ENCODE measurements at regions not wholly inside any gene's neighbourhood (a gene's known extent, or its start where the extent isn't known, plus 50 kb on each side); places are given as distances from the start of the nearest gene placed in this dataset.

- Histone ChIP-seq H3K27me3 (ENCODE audit: control insufficient read depth in 2 of 2, insufficient read depth in 2 of 2, low read length in 2 of 2) (no peaks in the 10 kb centered on the region), H3K36me3 (replicated peaks in 1 of 2; ENCODE audit: control insufficient read depth in 1 of 2, insufficient read depth in 2 of 2, low read length in 2 of 2) (no peaks in the 10 kb centered on the region), H3K4me3 (replicated peaks in 1 of 3; ENCODE audit: low read depth in 2 of 3, low read length in 3 of 3) (no peak overlapping the region), H3K27ac (ENCODE audit: low read depth in 1 of 2, low read length in 2 of 2) (no peak overlapping the region), H3K79me2 (ENCODE audit: insufficient read depth, low read length) (no peaks in the 10 kb centered on the region), H3K4me1 (ENCODE audit: control insufficient read depth in 1 of 2, insufficient read depth in 2 of 2, low read length in 2 of 2) (no peaks in the 10 kb centered on the region), H2AFZ (ENCODE audit: insufficient read depth, low read depth, low read length, poor library complexity, severe bottlenecking) (no peak overlapping the region), H3K4me2 (replicated peaks; ENCODE audit: extremely low read depth, low read length, poor library complexity, severe bottlenecking) (no peak overlapping the region), H3K9me3 (replicated peaks in 1 of 2; ENCODE audit: control insufficient read depth in 1 of 2, insufficient read depth in 1 of 2, low read length in 2 of 2) (no peaks in the 10 kb centered on the region), H3K9ac (ENCODE audit: insufficient read depth, low read length, poor library complexity, severe bottlenecking) (no peak overlapping the region), H4K20me1 (ENCODE audit: insufficient read depth, low read length) (no peaks in the 10 kb centered on the region)
- Mint-ChIP-seq H3K27ac (no peak overlapping the region), H3K4me3 (no peak overlapping the region), H3K4me1 (no peaks in the 10 kb centered on the region), H3K27me3 (ENCODE audit: low read depth in 3 of 3) (peaks cover 0 to 2% (median 0%) of the 10 kb centered on the region in 3 donors), H3K36me3 (no peaks in the 10 kb centered on the region), H3K9me3 (peaks cover 0 to 6% (median 2%) of the 10 kb centered on the region in 7 donors)
- TF ChIP-seq CTCF (IDR thresholded peaks at IDR 0.05), result no peak
- no peak for DNase-seq
- intact Hi-C loops (cut with micrococcal nuclease), result no loop called here
Observed at GRCh38 chr9:1673300-1673699, 341.8 kb upstream of the SMARCA2 start.

- Histone ChIP-seq H3K4me1 (ENCODE audit: control insufficient read depth in 1 of 2, insufficient read depth in 2 of 2, low read length in 2 of 2) (no peaks in the 10 kb centered on the region), H3K27ac (ENCODE audit: low read depth in 1 of 2, low read length in 2 of 2) (no peak overlapping the region), H2AFZ (ENCODE audit: insufficient read depth, low read depth, low read length, poor library complexity, severe bottlenecking) (no peak overlapping the region), H3K9me3 (replicated peaks in 1 of 2; ENCODE audit: control insufficient read depth in 1 of 2, insufficient read depth in 1 of 2, low read length in 2 of 2) (no peaks in the 10 kb centered on the region), H4K20me1 (ENCODE audit: insufficient read depth, low read length) (no peaks in the 10 kb centered on the region), H3K36me3 (replicated peaks in 1 of 2; ENCODE audit: control insufficient read depth in 1 of 2, insufficient read depth in 2 of 2, low read length in 2 of 2) (no peaks in the 10 kb centered on the region), H3K27me3 (ENCODE audit: control insufficient read depth in 2 of 2, insufficient read depth in 2 of 2, low read length in 2 of 2) (no peaks in the 10 kb centered on the region), H3K9ac (ENCODE audit: insufficient read depth, low read length, poor library complexity, severe bottlenecking) (no peak overlapping the region), H3K79me2 (ENCODE audit: insufficient read depth, low read length) (no peaks in the 10 kb centered on the region), H3K4me2 (replicated peaks; ENCODE audit: extremely low read depth, low read length, poor library complexity, severe bottlenecking) (no peak overlapping the region), H3K4me3 (replicated peaks in 1 of 3; ENCODE audit: low read depth in 2 of 3, low read length in 3 of 3) (no peak overlapping the region)
- Mint-ChIP-seq H3K4me1 (no peaks in the 10 kb centered on the region), H3K36me3 (no peaks in the 10 kb centered on the region), H3K4me3 (no peak overlapping the region), H3K27me3 (ENCODE audit: low read depth in 3 of 3) (peaks cover 0 to 2% (median 0%) of the 10 kb centered on the region in 3 donors), H3K9me3 (peaks cover 0 to 3% (median 2%) of the 10 kb centered on the region in 7 donors), H3K27ac (no peak overlapping the region)
- TF ChIP-seq CTCF (IDR thresholded peaks at IDR 0.05), result no peak
- intact Hi-C loops (cut with micrococcal nuclease), result no loop called here
- WGBS (ENCODE audit: insufficient coverage), result 90% methylated on average over 2 of the region's 3 CpGs
- no peak for DNase-seq
Observed at GRCh38 chr9:1676771-1677170, 338.4 kb upstream of the SMARCA2 start.

All from CD14-positive monocyte (primary cell).